HepG2 (cell line): ENCODE measurements at regions not wholly inside any gene's neighbourhood (a gene's known extent, or its start where the extent isn't known, plus 50 kb on each side); places are given as distances from the start of the nearest gene placed in this dataset.

Source experiments
- ATAC-seq: fragments of 200-7000 bp; cut with Tn5 transposase; 3 replicates; pipeline ENCODE4 v1.9.1; 2020; ENCODE audit warnings: mild to moderate bottlenecking, moderate library complexity
- BruUV-seq: library from RNA; stranded (reverse); fragments of 400-500 nt; replicated peaks from 2 replicates; lab custom pipeline; 2021; lab: Mats Ljungman, UMichigan
- CTCF ChIA-PET: fragments of 300-600 bp; formaldehyde crosslinking; extraction: SDS; loops from one replicate; lab custom pipeline; 2021; ENCODE audit warnings: low total read pairs, inconsistent platforms, low intra/inter-chr PET ratio; lab: Yijun Ruan, JAX
- POLR2A ChIA-PET: fragments of 350-600 bp; sonication (Branson Sonifier 250); formaldehyde crosslinking; loops from one replicate; lab custom pipeline; 2020; ENCODE audit warnings: antibody characterized with exemption, inconsistent platforms; lab: Yijun Ruan, JAX
- DNase-seq: peaks from one replicate; pipeline ENCODE4 v3.0.0-alpha.2; 2015; ENCODE audit warnings: low spot score
- FAIRE-seq: peaks from 3 replicates; lab custom pipeline; 2011; peaks lifted over from hg19 to GRCh38; lab: Jason Lieb, UNC
- H2AFZ ChIP-seq: one replicate; pipeline ENCODE4 v1.6.1; 2011; ENCODE audit warnings: low read length, inconsistent platforms
- H3K27ac ChIP-seq: fragments of 300-600 bp; 3 replicates; pipeline ENCODE4 v1.8.0; 2011; ENCODE audit warnings: mixed run types, mild to moderate bottlenecking, mixed read lengths, low read length, inconsistent platforms; ENCODE audit not compliant: insufficient read depth; ENCODE audit errors: extremely low read length
- H3K27me3 ChIP-seq, 2 experiments: fragments of 200-600 bp in 1 of 2; 2 replicates in 1 of 2; 3 replicates in 1 of 2; pipeline versions ENCODE4 v1.6.0 to v1.8.0; 2011; ENCODE audit warnings: low read length in 2 of 2, mild to moderate bottlenecking in 2 of 2, moderate library complexity in 2 of 2, inconsistent platforms in 1 of 2; ENCODE audit not compliant: insufficient read depth in 2 of 2, control insufficient read depth in 1 of 2
- H3K36me3 ChIP-seq, 2 experiments: fragments of 200-600 bp in 1 of 2; replicated peaks in 1 of 2; 2 replicates in 1 of 2; 3 replicates in 1 of 2; pipeline versions ENCODE4 v1.5.1 to v1.8.0; 2011; ENCODE audit warnings: low read length in 2 of 2, inconsistent platforms in 1 of 2; ENCODE audit not compliant: insufficient read depth in 2 of 2, control insufficient read depth in 1 of 2
- H3K4me1 ChIP-seq: 2 replicates; pipeline ENCODE4 v1.5.1; 2012; ENCODE audit warnings: low read length, inconsistent platforms; ENCODE audit not compliant: insufficient read depth
- H3K4me2 ChIP-seq: 2 replicates; pipeline ENCODE4 v1.6.0; 2011; ENCODE audit warnings: low read depth, low read length, inconsistent platforms
- H3K4me3 ChIP-seq, 3 experiments: fragments of 200-600 bp in 1 of 3; sonication (generic), shearing (Covaris generic) in 1 of 3; replicated peaks in 1 of 3; 2 replicates each; pipeline ENCODE4 v1.5.1; 2011 to 2016; ENCODE audit warnings: low read length in 3 of 3, inconsistent platforms in 2 of 3, low read depth in 2 of 3, mild to moderate bottlenecking in 2 of 3, control low read depth in 1 of 3, mixed read lengths in 1 of 3; ENCODE audit not compliant: insufficient read depth in 1 of 3
- H3K79me2 ChIP-seq: one replicate; pipeline ENCODE4 v1.6.1; 2011; ENCODE audit warnings: low read length, inconsistent platforms; ENCODE audit not compliant: insufficient read depth
- H3K9ac ChIP-seq: 2 replicates; pipeline ENCODE4 v1.6.0; 2011; ENCODE audit warnings: mild to moderate bottlenecking, low read depth, low read length, inconsistent platforms; ENCODE audit not compliant: insufficient read depth
- H3K9me3 ChIP-seq: 2 replicates; pipeline ENCODE4 v1.5.1; 2012; ENCODE audit warnings: mild to moderate bottlenecking, low read length
- H4K20me1 ChIP-seq: 2 replicates; pipeline ENCODE4 v1.6.0; 2011; ENCODE audit warnings: inconsistent platforms, mild to moderate bottlenecking, low read length, moderate library complexity; ENCODE audit not compliant: insufficient read depth
- BHLHE40 ChIP-seq: IDR thresholded peaks from 2 replicates; pipeline ENCODE4 v1.6.1; 2011; ENCODE audit warnings: low read length, improper control_type of control experiment
- EED ChIP-seq: sonication (generic); formaldehyde crosslinking; IDR thresholded peaks from 2 replicates; pipeline ENCODE4 v1.5.0; 2020; ENCODE audit warnings: mild to moderate bottlenecking, missing genetic modification reagents
- FOXC1 ChIP-seq: sonication (generic); formaldehyde crosslinking; IDR thresholded peaks from 2 replicates; pipeline ENCODE4 v1.8.0; 2022; ENCODE audit warnings: mild to moderate bottlenecking, missing genetic modification reagents, borderline replicate concordance
- IKZF4 ChIP-seq: sonication (generic); formaldehyde crosslinking; IDR thresholded peaks from 2 replicates; pipeline ENCODE4 v1.5.1; 2020; ENCODE audit warnings: borderline replicate concordance, mild to moderate bottlenecking, low read depth, missing genetic modification reagents; ENCODE audit errors: not compliant biosample characterization
- PLRG1 ChIP-seq: fragments of 450-650 bp; conservative IDR thresholded peaks from 2 replicates; pipeline ENCODE4 v1.6.1; 2016
- RNF2 ChIP-seq: fragments of 450-650 bp; conservative IDR thresholded peaks from 2 replicates; pipeline ENCODE4 v1.6.1; 2016; ENCODE audit warnings: low read depth
- ZFY ChIP-seq: sonication (generic); formaldehyde crosslinking; IDR thresholded peaks from 2 replicates; pipeline ENCODE4 v1.4.0; 2020; ENCODE audit warnings: missing genetic modification reagents
- ZNF143 ChIP-seq: sonication (generic); formaldehyde crosslinking; IDR thresholded peaks from 2 replicates; pipeline ENCODE4 v1.4.0; 2020; ENCODE audit warnings: missing genetic modification reagents
- ZNF160 ChIP-seq: sonication (generic); formaldehyde crosslinking; IDR thresholded peaks from 2 replicates; pipeline ENCODE4 v1.8.0; 2022; ENCODE audit warnings: mild to moderate bottlenecking, inconsistent platforms, missing genetic modification reagents
- WGBS: methylation state at CpG from one replicate; pipeline ENCODE4 v1.1.6; 2017; ENCODE audit warnings: low lambda C conversion rate; 5-methylcytosine and 5-hydroxymethylcytosine counted together
- in situ Hi-C: cut with HindIII; loops from 2 replicates; pipeline ENCODE4 v1.10.0; 2017; ENCODE audit warnings: low pct_unique_long_range_greater_than_20kb; ENCODE audit not compliant: extremely low pct_ligation_motif_present
- intact Hi-C: fragments of 100-400 bp; cut with micrococcal nuclease; formaldehyde crosslinking; loops from one replicate; pipeline ENCODE4 v1.10.0; 2022; ENCODE audit not compliant: unreplicated experiment
- TF ChIP-seq, protein P1 (sequence below): sonication (generic); formaldehyde crosslinking; IDR thresholded peaks from 2 replicates; pipeline ENCODE4 v1.5.1; 2020; ENCODE audit warnings: mild to moderate bottlenecking, missing genetic modification reagents, borderline replicate concordance

- 4% methylated on average over 1 of the region's 1 CpG for WGBS
- no peak for DNase-seq
- no peaks in the 10 kb centered on the region for H3K4me1 ChIP-seq
These were observed 376.8 kb downstream of the RPS29 start for GRCh38 chr14:49209416-49209815.

More at GRCh38 chr14:49209416-49209815, 376.8 kb downstream of the RPS29 start:
- FAIRE-seq (no peak), ATAC-seq (no peak)
- Histone ChIP-seq H3K9me3 (no peaks in the 10 kb centered on the region), H3K79me2 (no peaks in the 10 kb centered on the region), H3K36me3 (no peaks in the 10 kb centered on the region), H3K9ac (no peak overlapping the region), H4K20me1 (no peaks in the 10 kb centered on the region), H3K27ac (no peak overlapping the region), H3K4me3 (no peak overlapping the region), H3K4me2 (no peak overlapping the region), H2AFZ (no peak overlapping the region), H3K27me3 (peaks cover 0 to 1% of the 10 kb centered on the region in 2 experiments; a peak in 1 of 5 replicates)
- POLR2A ChIA-PET = no interaction called here
- BruUV-seq = no TSS peak
- CTCF ChIA-PET = no interaction called here
- in situ Hi-C loops (no loop called here), intact Hi-C loops (no loop called here)
- TF ChIP-seq RNF2 (no peak), EED (CRISPR knock-in tag) (no peak), ZNF160 (CRISPR knock-in tag) (no peak), BHLHE40 (no peak), ZNF143 (CRISPR knock-in tag) (no peak), ZFY (no peak), PLRG1 (no peak), FOXC1 (CRISPR knock-in tag) (no peak), IKZF4 (CRISPR knock-in tag) (no peak)
- TF ChIP-seq, protein P1, sequence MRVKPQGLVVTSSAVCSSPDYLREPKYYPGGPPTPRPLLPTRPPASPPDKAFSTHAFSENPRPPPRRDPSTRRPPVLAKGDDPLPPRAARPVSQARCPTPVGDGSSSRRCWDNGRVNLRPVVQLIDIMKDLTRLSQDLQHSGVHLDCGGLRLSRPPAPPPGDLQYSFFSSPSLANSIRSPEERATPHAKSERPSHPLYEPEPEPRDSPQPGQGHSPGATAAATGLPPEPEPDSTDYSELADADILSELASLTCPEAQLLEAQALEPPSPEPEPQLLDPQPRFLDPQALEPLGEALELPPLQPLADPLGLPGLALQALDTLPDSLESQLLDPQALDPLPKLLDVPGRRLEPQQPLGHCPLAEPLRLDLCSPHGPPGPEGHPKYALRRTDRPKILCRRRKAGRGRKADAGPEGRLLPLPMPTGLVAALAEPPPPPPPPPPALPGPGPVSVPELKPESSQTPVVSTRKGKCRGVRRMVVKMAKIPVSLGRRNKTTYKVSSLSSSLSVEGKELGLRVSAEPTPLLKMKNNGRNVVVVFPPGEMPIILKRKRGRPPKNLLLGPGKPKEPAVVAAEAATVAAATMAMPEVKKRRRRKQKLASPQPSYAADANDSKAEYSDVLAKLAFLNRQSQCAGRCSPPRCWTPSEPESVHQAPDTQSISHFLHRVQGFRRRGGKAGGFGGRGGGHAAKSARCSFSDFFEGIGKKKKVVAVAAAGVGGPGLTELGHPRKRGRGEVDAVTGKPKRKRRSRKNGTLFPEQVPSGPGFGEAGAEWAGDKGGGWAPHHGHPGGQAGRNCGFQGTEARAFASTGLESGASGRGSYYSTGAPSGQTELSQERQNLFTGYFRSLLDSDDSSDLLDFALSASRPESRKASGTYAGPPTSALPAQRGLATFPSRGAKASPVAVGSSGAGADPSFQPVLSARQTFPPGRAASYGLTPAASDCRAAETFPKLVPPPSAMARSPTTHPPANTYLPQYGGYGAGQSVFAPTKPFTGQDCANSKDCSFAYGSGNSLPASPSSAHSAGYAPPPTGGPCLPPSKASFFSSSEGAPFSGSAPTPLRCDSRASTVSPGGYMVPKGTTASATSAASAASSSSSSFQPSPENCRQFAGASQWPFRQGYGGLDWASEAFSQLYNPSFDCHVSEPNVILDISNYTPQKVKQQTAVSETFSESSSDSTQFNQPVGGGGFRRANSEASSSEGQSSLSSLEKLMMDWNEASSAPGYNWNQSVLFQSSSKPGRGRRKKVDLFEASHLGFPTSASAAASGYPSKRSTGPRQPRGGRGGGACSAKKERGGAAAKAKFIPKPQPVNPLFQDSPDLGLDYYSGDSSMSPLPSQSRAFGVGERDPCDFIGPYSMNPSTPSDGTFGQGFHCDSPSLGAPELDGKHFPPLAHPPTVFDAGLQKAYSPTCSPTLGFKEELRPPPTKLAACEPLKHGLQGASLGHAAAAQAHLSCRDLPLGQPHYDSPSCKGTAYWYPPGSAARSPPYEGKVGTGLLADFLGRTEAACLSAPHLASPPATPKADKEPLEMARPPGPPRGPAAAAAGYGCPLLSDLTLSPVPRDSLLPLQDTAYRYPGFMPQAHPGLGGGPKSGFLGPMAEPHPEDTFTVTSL (CRISPR knock-in tag) = no peak
